BLaER1 treated with 17β-estradiol and CSF1 and Interleukin-3, amounts not matched to agents 10 nM and 100 nM (cell line): ENCODE measurements at regions not wholly inside any gene's neighbourhood (a gene's known extent, or its start where the extent isn't known, plus 50 kb on each side); places are given as distances from the start of the nearest gene placed in this dataset.

Experiments used
- H3K27ac ChIP-seq, 11 experiments: shearing (Covaris generic); formaldehyde crosslinking; 2 replicates each; pipeline ENCODE4 v1.8.1; 2022
- H3K27me3 ChIP-seq, 11 experiments: shearing (Covaris generic); formaldehyde crosslinking; 2 replicates each; pipeline ENCODE4 v1.8.1; 2022
- H3K36me3 ChIP-seq, 11 experiments: shearing (Covaris generic); formaldehyde crosslinking; 2 replicates each; pipeline ENCODE4 v1.8.1; 2022
- H3K4me1 ChIP-seq, 10 experiments: shearing (Covaris generic); formaldehyde crosslinking; 2 replicates each; pipeline ENCODE4 v1.8.1; 2022
- H3K4me2 ChIP-seq, 11 experiments: shearing (Covaris generic); formaldehyde crosslinking; 2 replicates each; pipeline ENCODE4 v1.8.1; 2022
- H3K4me3 ChIP-seq, 10 experiments: shearing (Covaris generic); formaldehyde crosslinking; 2 replicates each; pipeline ENCODE4 v1.8.1; 2022
- H3K9ac ChIP-seq, 11 experiments: shearing (Covaris generic); formaldehyde crosslinking; 2 replicates each; pipeline ENCODE4 v1.8.1; 2022
- H3K9me3 ChIP-seq, 11 experiments: shearing (Covaris generic); formaldehyde crosslinking; replicated peaks in 1 of 11; 2 replicates each; pipeline ENCODE4 v1.8.1; 2022
- H4K20me1 ChIP-seq, 11 experiments: shearing (Covaris generic); formaldehyde crosslinking; 2 replicates each; pipeline ENCODE4 v1.8.1; 2022
- Cebpa-rat ChIP-seq, 11 experiments: shearing (Covaris generic); IDR thresholded peaks; 2 replicates each; pipeline ENCODE4 v1.8.1; 2022

- H3K27me3 ChIP-seq: no peaks in the 10 kb centered on the region
- H3K9me3 ChIP-seq: peaks cover 0 to 43% (median 14%) of the 10 kb centered on the region in 11 experiments; a peak in 12 of 22 replicates
- H3K4me1 ChIP-seq: peaks cover 22 to 79% (median 63%) of the 10 kb centered on the region in 10 experiments
- peak overlapping the region in 9 of 11 experiments; percentile 4 to 93 (median 84); a peak in 13 of 22 replicates for H3K4me2 ChIP-seq
- no peaks in the 10 kb centered on the region for H4K20me1 ChIP-seq
- TF ChIP-seq Cebpa-rat (IDR thresholded peaks at IDR 0.05): no peak
- H3K4me3 ChIP-seq: no peak overlapping the region; a peak in 1 of 20 replicates
- H3K27ac ChIP-seq: peak overlapping the region in 8 of 11 experiments; percentile 84 to 96 (median 90); a peak in 16 of 22 replicates
- no peaks in the 10 kb centered on the region for H3K36me3 ChIP-seq
- H3K9ac ChIP-seq: peak overlapping the region in 2 of 11 experiments; percentile 83 to 84; a peak in 2 of 22 replicates
Observed at GRCh38 chrX:9354918-9355317, 109.9 kb upstream of the TBL1X start.

- Histone ChIP-seq H3K4me1 (peaks cover 22 to 71% (median 55%) of the 10 kb centered on the region in 10 experiments), H3K4me3 (no peak overlapping the region), H3K36me3 (no peaks in the 10 kb centered on the region), H3K4me2 (peak overlapping the region in 7 of 11 experiments; percentile 33 to 93 (median 88); a peak in 13 of 22 replicates), H3K9me3 (peaks cover 0 to 43% (median 15%) of the 10 kb centered on the region in 11 experiments; a peak in 13 of 22 replicates), H3K9ac (no peak overlapping the region; a peak in 2 of 22 replicates), H4K20me1 (no peaks in the 10 kb centered on the region), H3K27me3 (no peaks in the 10 kb centered on the region), H3K27ac (peak overlapping the region in 7 of 11 experiments; percentile 84 to 96 (median 91); a peak in 12 of 22 replicates)
- TF ChIP-seq Cebpa-rat (IDR thresholded peaks at IDR 0.05): no peak
Observed at GRCh38 chrX:9355739-9356138, 109.1 kb upstream of the TBL1X start.

GRCh38 chrX:9356846-9357245, 108.0 kb upstream of the TBL1X start:
- Histone ChIP-seq H3K36me3 (no peaks in the 10 kb centered on the region), H3K4me3 (no peak overlapping the region), H3K9me3 (peaks cover 0 to 43% (median 15%) of the 10 kb centered on the region in 11 experiments; a peak in 13 of 22 replicates), H4K20me1 (no peaks in the 10 kb centered on the region), H3K27ac (peak overlapping the region in 4 of 11 experiments; percentile 32 to 96 (median 93); a peak in 3 of 22 replicates), H3K4me2 (peak overlapping the region in 2 of 11 experiments; percentile 81 to 88; a peak in 2 of 22 replicates), H3K9ac (no peak overlapping the region), H3K4me1 (peaks cover 17 to 60% (median 44%) of the 10 kb centered on the region in 10 experiments), H3K27me3 (no peaks in the 10 kb centered on the region)
- TF ChIP-seq Cebpa-rat (IDR thresholded peaks at IDR 0.05): no peak

- TF ChIP-seq Cebpa-rat (IDR thresholded peaks at IDR 0.05): no peak
- H3K9ac ChIP-seq: no peak overlapping the region
- no peaks in the 10 kb centered on the region for H4K20me1 ChIP-seq
- H3K4me3 ChIP-seq: no peak overlapping the region
- no peaks in the 10 kb centered on the region for H3K36me3 ChIP-seq
- peaks cover 0 to 43% (median 15%) of the 10 kb centered on the region in 11 experiments; a peak in 13 of 22 replicates for H3K9me3 ChIP-seq
- H3K27me3 ChIP-seq: no peaks in the 10 kb centered on the region
- H3K4me2 ChIP-seq: no peak overlapping the region
- H3K27ac ChIP-seq: 0 out of 22 replicates have a peak overlapping the region, but pooled peaks of 1 of the 11 experiments have one; percentile 7
- H3K4me1 ChIP-seq: peaks cover 9 to 52% (median 36%) of the 10 kb centered on the region in 10 experiments
Observed at GRCh38 chrX:9357518-9358114, 107.2 kb upstream of the TBL1X start.

GRCh38 chrX:9362363-9362928, 102.4 kb upstream of the TBL1X start:
- H3K9me3 ChIP-seq: peaks cover 0 to 12% (median 0%) of the 10 kb centered on the region in 11 experiments; a peak in 2 of 22 replicates
- no peaks in the 10 kb centered on the region for H4K20me1 ChIP-seq
- H3K4me3 ChIP-seq: no peak overlapping the region
- H3K27me3 ChIP-seq: no peaks in the 10 kb centered on the region
- H3K4me1 ChIP-seq: peaks cover 0 to 11% (median 0%) of the 10 kb centered on the region in 10 experiments; a peak in 3 of 20 replicates
- no peaks in the 10 kb centered on the region for H3K36me3 ChIP-seq
- no peak overlapping the region for H3K4me2 ChIP-seq
- 0 out of 22 replicates have a peak overlapping the region, but pooled peaks of 1 of the 11 experiments have one; percentile 2 for H3K27ac ChIP-seq
- no peak for TF ChIP-seq Cebpa-rat (IDR thresholded peaks at IDR 0.05)
- H3K9ac ChIP-seq: no peak overlapping the region

- no peak overlapping the region for H3K27ac ChIP-seq
- H3K4me3 ChIP-seq: no peak overlapping the region
- no peaks in the 10 kb centered on the region for H3K36me3 ChIP-seq
Observed at GRCh38 chrX:9367421-9367820, 97.4 kb upstream of the TBL1X start.

GRCh38 chrX:9368262-9368661, 96.6 kb upstream of the TBL1X start:
- H3K4me3 ChIP-seq: no peak overlapping the region
- TF ChIP-seq Cebpa-rat (IDR thresholded peaks at IDR 0.05): no peak
- H3K27ac ChIP-seq: no peak overlapping the region
- H3K9me3 ChIP-seq: no peaks in the 10 kb centered on the region; a peak in 1 of 22 replicates
- no peaks in the 10 kb centered on the region for H3K36me3 ChIP-seq
- no peaks in the 10 kb centered on the region for H4K20me1 ChIP-seq
- no peak overlapping the region for H3K9ac ChIP-seq
- no peaks in the 10 kb centered on the region for H3K27me3 ChIP-seq
- no peak overlapping the region for H3K4me2 ChIP-seq
- H3K4me1 ChIP-seq: peaks cover 14 to 28% (median 23%) of the 10 kb centered on the region in 10 experiments; a peak in 19 of 20 replicates

More at GRCh38 chrX:9367421-9367820, 97.4 kb upstream of the TBL1X start:
- Histone ChIP-seq H3K4me2 (no peak overlapping the region), H3K9me3 (peaks cover 0 to 7% (median 0%) of the 10 kb centered on the region in 11 experiments; a peak in 1 of 22 replicates), H3K4me1 (peaks cover 14 to 28% (median 23%) of the 10 kb centered on the region in 10 experiments; a peak in 19 of 20 replicates), H3K9ac (no peak overlapping the region), H3K27me3 (no peaks in the 10 kb centered on the region), H4K20me1 (no peaks in the 10 kb centered on the region)
- TF ChIP-seq Cebpa-rat (IDR thresholded peaks at IDR 0.05): no peak

GRCh38 chrX:9369802-9370291, 95.0 kb upstream of the TBL1X start:
- Histone ChIP-seq H3K27ac (peak overlapping the region in 8 of 11 experiments; percentile 0 to 54 (median 25); a peak in 9 of 22 replicates), H3K4me1 (peaks cover 14 to 28% (median 23%) of the 10 kb centered on the region in 10 experiments; a peak in 19 of 20 replicates), H3K9me3 (no peaks in the 10 kb centered on the region; a peak in 1 of 22 replicates), H3K9ac (peak overlapping the region in 1 of 11 experiments; percentile 20; a peak in 1 of 22 replicates), H3K27me3 (no peaks in the 10 kb centered on the region), H3K4me2 (peak overlapping the region; percentile 18 to 69 (median 47); a peak in 20 of 22 replicates), H4K20me1 (no peaks in the 10 kb centered on the region), H3K36me3 (no peaks in the 10 kb centered on the region), H3K4me3 (no peak overlapping the region)
- TF ChIP-seq Cebpa-rat (IDR thresholded peaks at IDR 0.05): no peak

- Histone ChIP-seq H3K4me2 (peak overlapping the region; percentile 18 to 69 (median 47); a peak in 19 of 22 replicates), H3K36me3 (no peaks in the 10 kb centered on the region), H3K27me3 (no peaks in the 10 kb centered on the region), H3K9ac (no peak overlapping the region), H4K20me1 (no peaks in the 10 kb centered on the region), H3K4me1 (peaks cover 14 to 27% (median 22%) of the 10 kb centered on the region in 10 experiments; a peak in 19 of 20 replicates), H3K27ac (peak overlapping the region in 5 of 11 experiments; percentile 8 to 54 (median 25); a peak in 8 of 22 replicates), H3K9me3 (no peaks in the 10 kb centered on the region; a peak in 1 of 22 replicates), H3K4me3 (no peak overlapping the region)
- no peak for TF ChIP-seq Cebpa-rat (IDR thresholded peaks at IDR 0.05)
Observed at GRCh38 chrX:9370893-9371292, 94.0 kb upstream of the TBL1X start.
